ENCODE measurements at regions not wholly inside any gene's neighbourhood (a gene's known extent, or its start where the extent isn't known, plus 50 kb on each side); places are given as distances from the start of the nearest gene placed in this dataset.

DNA sequence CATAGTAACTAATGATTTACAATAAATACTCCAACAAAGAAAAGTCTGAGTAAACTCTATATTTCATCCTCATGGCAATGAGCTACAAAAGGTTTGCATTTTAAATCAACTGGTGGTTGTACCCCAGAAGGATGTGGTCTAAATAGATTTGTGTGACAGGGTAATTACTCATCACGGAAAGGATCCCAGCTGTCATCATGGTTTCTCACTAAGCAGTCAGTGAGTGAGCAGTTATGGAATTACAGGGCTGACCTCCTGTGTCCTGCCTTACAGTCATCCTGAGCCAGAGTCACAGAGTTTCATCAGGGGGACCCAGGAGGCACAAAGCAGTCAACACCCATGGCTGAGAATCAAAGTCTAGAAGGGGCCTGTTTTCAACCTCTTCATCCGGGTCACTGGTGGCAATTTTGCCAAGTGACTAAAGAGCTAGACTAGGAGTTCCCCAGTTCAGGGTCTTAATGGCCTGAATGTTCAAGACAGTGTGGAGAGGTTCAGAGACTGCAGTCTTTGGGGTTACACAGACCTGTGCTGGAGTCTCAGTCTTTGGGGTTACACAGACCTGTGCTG, 210.7 kb upstream of the SLC24A2 start:
- CTCF ChIA-PET = no interaction called here
- Mint-ChIP-seq H3K4me1 (ENCODE audit: low read depth) (peaks cover 12% of the 10 kb centered on the region), H3K27ac (no peak overlapping the region), H3K36me3 (ENCODE audit: low read depth) (peaks cover 4% of the 10 kb centered on the region), H3K9me3 (peaks cover 6% of the 10 kb centered on the region), H3K27me3 (no peaks in the 10 kb centered on the region), H3K4me3 (no peak overlapping the region)
- Histone ChIP-seq H3K27me3 (ENCODE audit: control insufficient read depth in 1 of 2, insufficient read depth in 2 of 2, low read length in 2 of 2) (no peaks in the 10 kb centered on the region), H3K4me1 (ENCODE audit: insufficient read depth, low read length) (peaks cover 7% of the 10 kb centered on the region), H3K4me3 (ENCODE audit: low read length) (no peak overlapping the region), H3K9me3 (ENCODE audit: control insufficient read depth in 1 of 2, insufficient read depth in 1 of 2, low read length in 2 of 2) (no peaks in the 10 kb centered on the region), H3K36me3 (ENCODE audit: insufficient read depth, low read length) (no peaks in the 10 kb centered on the region), H3K27ac (ENCODE audit: low read depth in 1 of 2, low read length in 2 of 2) (no peak overlapping the region)
- no peak for ATAC-seq (ENCODE audit: poor library complexity)
- peak in 1 of 14 experiments; percentile 56 for DNase-seq
- POLR2A ChIA-PET = no interaction called here
- intact Hi-C loops (cut with DNase I, micrococcal nuclease) = no loop called here
- TF ChIP-seq CTCF (IDR thresholded peaks at IDR 0.05) = no peak

- Mint-ChIP-seq H3K36me3 (ENCODE audit: low read depth) (peaks cover 4% of the 10 kb centered on the region), H3K4me3 (no peak overlapping the region), H3K4me1 (ENCODE audit: low read depth) (peaks cover 12% of the 10 kb centered on the region), H3K27me3 (no peaks in the 10 kb centered on the region), H3K9me3 (peaks cover 6% of the 10 kb centered on the region), H3K27ac (no peak overlapping the region)
- TF ChIP-seq CTCF (IDR thresholded peaks at IDR 0.05) = no peak
- no peak overlapping the region for H3K4me3 ChIP-seq (ENCODE audit: low read length)
- POLR2A ChIA-PET = interaction anchor here (1.1 kb wide), 1 partner anchor 16 kb away, joined by 3 read pairs; no protein-coding TSS in a partner anchor
- intact Hi-C loops (cut with DNase I, micrococcal nuclease) = no loop called here
- H3K27ac ChIP-seq (ENCODE audit: low read depth in 1 of 2, low read length in 2 of 2) = no peak overlapping the region
- DNase-seq (no peak), ATAC-seq (ENCODE audit: poor library complexity) (no peak)
- H3K4me1 ChIP-seq (ENCODE audit: insufficient read depth, low read length) = peaks cover 7% of the 10 kb centered on the region
- CTCF ChIA-PET = no interaction called here
- H3K27me3 ChIP-seq (ENCODE audit: control insufficient read depth in 1 of 2, insufficient read depth in 2 of 2, low read length in 2 of 2) = no peaks in the 10 kb centered on the region
- H3K36me3 ChIP-seq (ENCODE audit: insufficient read depth, low read length) = no peaks in the 10 kb centered on the region
- no peaks in the 10 kb centered on the region for H3K9me3 ChIP-seq (ENCODE audit: control insufficient read depth in 1 of 2, insufficient read depth in 1 of 2, low read length in 2 of 2)
These were observed 210.1 kb upstream of the SLC24A2 start for GRCh38 chr9:19998823-19999455.

DNA sequence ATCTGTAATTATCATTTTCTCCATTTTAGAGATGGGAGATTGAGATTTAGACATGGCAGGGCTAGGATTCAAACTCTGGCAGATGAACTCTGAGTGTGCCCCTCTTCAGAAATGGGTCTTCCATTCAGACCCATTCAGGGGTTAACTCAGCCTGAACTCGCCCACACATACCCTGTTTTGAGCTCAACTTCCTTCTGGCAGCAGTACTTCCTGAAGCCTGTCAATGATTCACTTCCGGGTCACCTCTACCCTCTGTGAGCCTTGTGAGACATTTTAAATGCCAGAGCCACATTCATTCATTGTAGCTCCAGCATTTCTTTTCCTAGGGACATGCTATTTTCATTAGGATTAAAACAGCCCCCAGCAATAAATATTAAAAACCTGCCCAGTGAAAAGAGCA, 209.3 kb upstream of the SLC24A2 start:
- Histone ChIP-seq H3K4me1 (ENCODE audit: insufficient read depth, low read length) (peaks cover 7% of the 10 kb centered on the region), H3K4me3 (ENCODE audit: low read length) (no peak overlapping the region), H3K27ac (ENCODE audit: low read depth in 1 of 2, low read length in 2 of 2) (no peak overlapping the region), H3K36me3 (ENCODE audit: insufficient read depth, low read length) (no peaks in the 10 kb centered on the region), H3K9me3 (ENCODE audit: control insufficient read depth in 1 of 2, insufficient read depth in 1 of 2, low read length in 2 of 2) (no peaks in the 10 kb centered on the region), H3K27me3 (ENCODE audit: control insufficient read depth in 1 of 2, insufficient read depth in 2 of 2, low read length in 2 of 2) (no peaks in the 10 kb centered on the region)
- POLR2A ChIA-PET = interaction anchor here (1.1 kb wide), 1 partner anchor 17 kb away, joined by 3 read pairs; no protein-coding TSS in a partner anchor
- CTCF ChIA-PET = no interaction called here
- no peak for ATAC-seq (ENCODE audit: poor library complexity)
- H3K27ac Mint-ChIP-seq = no peak overlapping the region
- peaks cover 4% of the 10 kb centered on the region for H3K36me3 Mint-ChIP-seq (ENCODE audit: low read depth)
- H3K9me3 Mint-ChIP-seq = peaks cover 6% of the 10 kb centered on the region
- peaks cover 12% of the 10 kb centered on the region for H3K4me1 Mint-ChIP-seq (ENCODE audit: low read depth)
- intact Hi-C loops (cut with DNase I, micrococcal nuclease) = no loop called here
- TF ChIP-seq CTCF (IDR thresholded peaks at IDR 0.05) = no peak
- DNase-seq = peak in 2 of 14 experiments; percentile 18 to 20
- no peak overlapping the region for H3K4me3 Mint-ChIP-seq
- no peaks in the 10 kb centered on the region for H3K27me3 Mint-ChIP-seq
